ENCODE measurements at regions not wholly inside any gene's neighbourhood (a gene's known extent, or its start where the extent isn't known, plus 50 kb on each side); places are given as distances from the start of the nearest gene placed in this dataset.

DNA sequence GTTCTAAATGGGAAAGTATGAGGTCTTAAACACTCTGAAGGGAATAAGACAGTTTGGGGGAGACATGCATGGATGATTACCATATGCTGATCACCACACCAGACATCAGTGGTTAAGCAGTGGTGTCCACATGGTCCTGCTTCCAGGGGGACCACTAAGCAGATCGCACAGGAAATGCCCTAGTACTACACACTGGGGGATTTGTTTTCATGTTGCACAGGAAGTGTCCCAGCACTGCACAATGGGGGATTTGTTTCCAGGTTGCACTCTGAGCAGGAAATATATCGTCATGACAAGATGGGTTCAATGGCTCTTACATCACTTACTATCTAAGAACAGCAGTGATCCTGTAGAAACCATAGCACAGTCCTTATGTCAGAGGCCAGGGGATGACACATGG lies 245.5 kb downstream of the BCL11B start:
- TF ChIP-seq, protein P1, sequence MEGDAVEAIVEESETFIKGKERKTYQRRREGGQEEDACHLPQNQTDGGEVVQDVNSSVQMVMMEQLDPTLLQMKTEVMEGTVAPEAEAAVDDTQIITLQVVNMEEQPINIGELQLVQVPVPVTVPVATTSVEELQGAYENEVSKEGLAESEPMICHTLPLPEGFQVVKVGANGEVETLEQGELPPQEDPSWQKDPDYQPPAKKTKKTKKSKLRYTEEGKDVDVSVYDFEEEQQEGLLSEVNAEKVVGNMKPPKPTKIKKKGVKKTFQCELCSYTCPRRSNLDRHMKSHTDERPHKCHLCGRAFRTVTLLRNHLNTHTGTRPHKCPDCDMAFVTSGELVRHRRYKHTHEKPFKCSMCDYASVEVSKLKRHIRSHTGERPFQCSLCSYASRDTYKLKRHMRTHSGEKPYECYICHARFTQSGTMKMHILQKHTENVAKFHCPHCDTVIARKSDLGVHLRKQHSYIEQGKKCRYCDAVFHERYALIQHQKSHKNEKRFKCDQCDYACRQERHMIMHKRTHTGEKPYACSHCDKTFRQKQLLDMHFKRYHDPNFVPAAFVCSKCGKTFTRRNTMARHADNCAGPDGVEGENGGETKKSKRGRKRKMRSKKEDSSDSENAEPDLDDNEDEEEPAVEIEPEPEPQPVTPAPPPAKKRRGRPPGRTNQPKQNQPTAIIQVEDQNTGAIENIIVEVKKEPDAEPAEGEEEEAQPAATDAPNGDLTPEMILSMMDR (IDR thresholded peaks at IDR 0.05; ENCODE audit: poor library complexity, severe bottlenecking), result no peak
- TF ChIP-seq POLR2AphosphoS5 (IDR thresholded peaks at IDR 0.05), result no peak
- TF ChIP-seq, protein P2, sequence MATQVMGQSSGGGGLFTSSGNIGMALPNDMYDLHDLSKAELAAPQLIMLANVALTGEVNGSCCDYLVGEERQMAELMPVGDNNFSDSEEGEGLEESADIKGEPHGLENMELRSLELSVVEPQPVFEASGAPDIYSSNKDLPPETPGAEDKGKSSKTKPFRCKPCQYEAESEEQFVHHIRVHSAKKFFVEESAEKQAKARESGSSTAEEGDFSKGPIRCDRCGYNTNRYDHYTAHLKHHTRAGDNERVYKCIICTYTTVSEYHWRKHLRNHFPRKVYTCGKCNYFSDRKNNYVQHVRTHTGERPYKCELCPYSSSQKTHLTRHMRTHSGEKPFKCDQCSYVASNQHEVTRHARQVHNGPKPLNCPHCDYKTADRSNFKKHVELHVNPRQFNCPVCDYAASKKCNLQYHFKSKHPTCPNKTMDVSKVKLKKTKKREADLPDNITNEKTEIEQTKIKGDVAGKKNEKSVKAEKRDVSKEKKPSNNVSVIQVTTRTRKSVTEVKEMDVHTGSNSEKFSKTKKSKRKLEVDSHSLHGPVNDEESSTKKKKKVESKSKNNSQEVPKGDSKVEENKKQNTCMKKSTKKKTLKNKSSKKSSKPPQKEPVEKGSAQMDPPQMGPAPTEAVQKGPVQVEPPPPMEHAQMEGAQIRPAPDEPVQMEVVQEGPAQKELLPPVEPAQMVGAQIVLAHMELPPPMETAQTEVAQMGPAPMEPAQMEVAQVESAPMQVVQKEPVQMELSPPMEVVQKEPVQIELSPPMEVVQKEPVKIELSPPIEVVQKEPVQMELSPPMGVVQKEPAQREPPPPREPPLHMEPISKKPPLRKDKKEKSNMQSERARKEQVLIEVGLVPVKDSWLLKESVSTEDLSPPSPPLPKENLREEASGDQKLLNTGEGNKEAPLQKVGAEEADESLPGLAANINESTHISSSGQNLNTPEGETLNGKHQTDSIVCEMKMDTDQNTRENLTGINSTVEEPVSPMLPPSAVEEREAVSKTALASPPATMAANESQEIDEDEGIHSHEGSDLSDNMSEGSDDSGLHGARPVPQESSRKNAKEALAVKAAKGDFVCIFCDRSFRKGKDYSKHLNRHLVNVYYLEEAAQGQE (IDR thresholded peaks at IDR 0.05; ENCODE audit: borderline replicate concordance), result no peak
- no peak for TF ChIP-seq RAD21 (conservative IDR thresholded peaks at IDR 0.05)
- TF ChIP-seq TAF1 (IDR thresholded peaks at IDR 0.05; ENCODE audit: low read depth), result no peak
- TF ChIP-seq EZH2 (IDR thresholded peaks at IDR 0.05; ENCODE audit: borderline replicate concordance, insufficient read depth, low read length, poor library complexity, severe bottlenecking), result no peak

Data from neural cell (in vitro differentiated cells).